Erythroblast (primary cell): ENCODE measurements at regions not wholly inside any gene's neighbourhood (a gene's known extent, or its start where the extent isn't known, plus 50 kb on each side); places are given as distances from the start of the nearest gene placed in this dataset.

Experiments used
- GATA1 ChIP-seq: IDR thresholded peaks from 2 replicates; pipeline ENCODE4 v1.6.1; 2011; ENCODE audit warnings: low read depth, mild to moderate bottlenecking, control low read depth, low read length, moderate library complexity
- POLR2A ChIP-seq: IDR thresholded peaks from 2 replicates; pipeline ENCODE4 v1.6.1; 2011; ENCODE audit warnings: mild to moderate bottlenecking, low read length

GRCh38 chr3:25259871-25260270 lies 168.2 kb upstream of the RARB start:
- TF ChIP-seq POLR2A (no peak), GATA1 (no peak)
